ENCODE measurements at regions not wholly inside any gene's neighbourhood (a gene's known extent, or its start where the extent isn't known, plus 50 kb on each side); places are given as distances from the start of the nearest gene placed in this dataset.

DNA sequence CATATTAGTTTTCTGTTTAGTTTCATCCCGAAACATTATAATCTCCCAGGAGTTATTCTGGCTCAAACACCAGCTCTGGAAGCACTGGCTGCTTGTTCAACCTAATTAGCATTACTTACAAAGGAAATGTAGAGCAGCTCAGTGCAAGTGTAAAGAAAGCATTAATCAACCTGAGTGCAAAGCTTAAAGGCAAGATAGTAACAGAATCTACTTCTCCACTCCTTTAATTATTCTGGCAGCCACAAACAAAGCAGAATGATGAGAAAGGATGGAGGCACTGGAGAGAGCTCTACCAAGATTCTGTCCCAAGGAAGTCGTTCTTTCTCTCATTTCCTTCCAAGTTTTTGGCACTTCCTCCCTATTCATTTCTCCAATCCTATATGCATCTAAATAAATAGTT lies 1384.0 kb downstream of the ZPLD1 start:
- H3K14ac ChIP-seq (ENCODE audit: insufficient read length), result no peak overlapping the region
- no peak overlapping the region for H3K4ac ChIP-seq (replicated peaks; ENCODE audit: insufficient read length, low read depth, low read length)
- H4K8ac ChIP-seq (ENCODE audit: extremely low read depth, insufficient read depth, low read length), result no peak overlapping the region
- FAIRE-seq (no peak), DNase-seq (ENCODE audit: low read depth in 1 of 2, low spot score in 2 of 2) (no peak)
- H2BK5ac ChIP-seq (ENCODE audit: low read depth, low read length), result no peak overlapping the region
- H2BK20ac ChIP-seq (ENCODE audit: low read length), result no peak overlapping the region
- no peak overlapping the region for H3K56ac ChIP-seq (replicated peaks; ENCODE audit: insufficient read length, low read depth, low read length)
- no peaks in the 10 kb centered on the region for H3K79me2 ChIP-seq (ENCODE audit: control insufficient read depth in 1 of 2, insufficient read depth in 2 of 2, low read length in 2 of 2)
- no peaks in the 10 kb centered on the region for H3K9me3 ChIP-seq (ENCODE audit: insufficient read depth in 2 of 2, low read depth in 1 of 2, low read length in 1 of 2)
- no peak overlapping the region for H2BK15ac ChIP-seq (ENCODE audit: low read length)
- no peak overlapping the region for H2BK120ac ChIP-seq (replicated peaks; ENCODE audit: low read depth, low read length)
- no peak overlapping the region for H3K18ac ChIP-seq (ENCODE audit: extremely low read depth, low read length)
- H3K27me3 ChIP-seq (replicated peaks in 1 of 4; ENCODE audit: control insufficient read depth in 3 of 4, extremely low read depth in 1 of 4, insufficient read depth in 3 of 4, low read length in 3 of 4), result no peaks in the 10 kb centered on the region
- H3K27ac ChIP-seq (ENCODE audit: low read depth, low read length), result no peak overlapping the region
- peaks cover 0 to 7% (median 0%) of the 10 kb centered on the region in 4 experiments; a peak in 3 of 7 replicates for H3K4me1 ChIP-seq (replicated peaks in 1 of 4; ENCODE audit: control insufficient read depth in 3 of 4, insufficient read depth in 4 of 4, low read length in 3 of 4)
- H3K9ac ChIP-seq (replicated peaks in 1 of 4; ENCODE audit: extremely low read depth in 1 of 4, low read depth in 3 of 4, low read length in 3 of 4), result no peak overlapping the region
- ChIA-PET CTCF (ENCODE audit: partially characterized antibody) (no interaction called here), POLR2A (ENCODE audit: partially characterized antibody) (no interaction called here)
- H2AFZ ChIP-seq (ENCODE audit: low read length), result 0 out of 2 replicates have a peak overlapping the region, but pooled peaks have one; percentile 11
- H2BK12ac ChIP-seq (ENCODE audit: low read depth, low read length), result no peak overlapping the region
- 77% methylated on average over 2 of the region's 2 CpGs; no CpG with 5 or more reads in 1 of the 2 experiments for WGBS, 2 experiments (ENCODE audit: extremely low coverage in 1 of 2, insufficient coverage in 1 of 2, insufficient read length in 1 of 2, insufficient replicate concordance in 2 of 2, low coverage in 1 of 2, low lambda C conversion rate in 2 of 2, missing lambda C conversion rate in 1 of 2)
- H3K79me1 ChIP-seq (ENCODE audit: low read depth, low read length), result no peaks in the 10 kb centered on the region
- H3K36me3 ChIP-seq (ENCODE audit: control insufficient read depth in 2 of 4, insufficient read depth in 4 of 4, low read length in 3 of 4), result no peaks in the 10 kb centered on the region
- no peak overlapping the region for H2AK5ac ChIP-seq (ENCODE audit: low read depth, low read length)
- no peak overlapping the region for H4K5ac ChIP-seq (ENCODE audit: insufficient read length, low read depth, low read length)
- no peak overlapping the region for H4K91ac ChIP-seq (replicated peaks; ENCODE audit: insufficient read length, low read length)
- peak overlapping the region in 1 of 2 experiments; percentile 48; a peak in 2 of 4 replicates for H3K4me2 ChIP-seq (ENCODE audit: insufficient read depth in 1 of 2, low read depth in 2 of 2, low read length in 2 of 2)
- H3K23ac ChIP-seq (ENCODE audit: insufficient read length), result no peak overlapping the region
- no peaks in the 10 kb centered on the region for H4K20me1 ChIP-seq (replicated peaks in 1 of 2; ENCODE audit: control insufficient read depth in 1 of 2, insufficient read depth in 2 of 2, low read length in 2 of 2)
- TF ChIP-seq RBBP5 (IDR thresholded peaks at IDR 0.05; ENCODE audit: borderline replicate concordance, low read depth, low read length) (no peak), POLR2AphosphoS5 (IDR thresholded peaks at IDR 0.05; ENCODE audit: low read depth, low read length) (no peak), TAF7 (optimal IDR thresholded peaks at IDR 0.05; ENCODE audit: borderline replicate concordance, low read depth, low read length) (no peak), SIX5 (IDR thresholded peaks at IDR 0.05; ENCODE audit: low read depth, low read length) (no peak), TCF12 (IDR thresholded peaks at IDR 0.05; ENCODE audit: low read depth, low read length) (no peak), SP2 (IDR thresholded peaks at IDR 0.05; ENCODE audit: low read length) (no peak), E2F6 (IDR thresholded peaks at IDR 0.05) (no peak), EZH2 (IDR thresholded peaks at IDR 0.05; ENCODE audit: low read depth, low read length, severe bottlenecking) (no peak), ASH2L (IDR thresholded peaks at IDR 0.05; ENCODE audit: low read length) (no peak), SAP30 (IDR thresholded peaks at IDR 0.05; ENCODE audit: insufficient read depth, insufficient replicate concordance, low read length) (no peak), JUND (IDR thresholded peaks at IDR 0.05; ENCODE audit: low read length) (no peak), YY1 (IDR thresholded peaks at IDR 0.05; ENCODE audit: low read depth, low read length) (no peak)
- H3K4me3 ChIP-seq (ENCODE audit: extremely low read depth in 1 of 4, insufficient read depth in 2 of 4, low read depth in 3 of 4, low read length in 4 of 4), result no peak overlapping the region
- H3K23me2 ChIP-seq (ENCODE audit: low read depth, low read length), result no peaks in the 10 kb centered on the region
